ENCODE measurements at regions not wholly inside any gene's neighbourhood (a gene's known extent, or its start where the extent isn't known, plus 50 kb on each side); places are given as distances from the start of the nearest gene placed in this dataset.
A peak's percentile ranks its signal among the peaks of the same experiment; 100 is the strongest.
"Not testable (repeated sequence)": the region's sequence is repeated elsewhere in the genome, so short reads cannot be mapped to it uniquely, and the experiment has no call there.

GRCh38 chr5:42949348-42950115 is 90.6 kb downstream of the ANXA2R start:
- no peak for DNase-seq

- DNase-seq = no peak
Measured at GRCh38 chr5:42948961-42949347, 91.2 kb downstream of the ANXA2R start.

GRCh38 chr5:42944989-42945388 is 95.1 kb downstream of the ANXA2R start:
- no peak for DNase-seq

GRCh38 chr5:42943931-42944631 is 96.0 kb downstream of the ANXA2R start:
- no peak for DNase-seq

GRCh38 chr5:42940853-42941252 is 99.3 kb downstream of the ANXA2R start:
- DNase-seq = no peak

- not testable (repeated sequence) for DNase-seq
Measured at GRCh38 chr5:42932011-42932410, 108.1 kb downstream of the ANXA2R start.

GRCh38 chr5:42931451-42931850 is 108.7 kb downstream of the ANXA2R start:
- DNase-seq = not testable (repeated sequence)

- no peak for DNase-seq
Measured at GRCh38 chr5:42930934-42931333, 109.2 kb downstream of the ANXA2R start.

- DNase-seq = no peak
Measured at GRCh38 chr5:42929871-42930270, 110.2 kb downstream of the ANXA2R start.

GRCh38 chr5:42927730-42928129 is 112.4 kb downstream of the ANXA2R start:
- DNase-seq = no peak

- DNase-seq = no peak
Measured at GRCh38 chr5:42924686-42925085, 113.0 kb upstream of the SELENOP start.

GRCh38 chr5:42924226-42924625 is 112.5 kb upstream of the SELENOP start:
- no peak for DNase-seq

- no peak for DNase-seq
Measured at GRCh38 chr5:42923710-42924109, 112.0 kb upstream of the SELENOP start.

GRCh38 chr5:42919600-42919999 is 107.9 kb upstream of the SELENOP start:
- DNase-seq = no peak

- DNase-seq = no peak
Measured at GRCh38 chr5:42915306-42915866, 103.7 kb upstream of the SELENOP start.

- DNase-seq = no peak
Measured at GRCh38 chr5:42912184-42912798, 100.6 kb upstream of the SELENOP start.

GRCh38 chr5:42908509-42909488 is 97.1 kb upstream of the SELENOP start:
- DNase-seq = peak; percentile 91

- DNase-seq = no peak
Measured at GRCh38 chr5:42908086-42908485, 96.4 kb upstream of the SELENOP start.

GRCh38 chr5:42905827-42906226 is 94.1 kb upstream of the SELENOP start:
- no peak for DNase-seq

GRCh38 chr5:42900734-42901133 is 89.0 kb upstream of the SELENOP start:
- no peak for DNase-seq

GRCh38 chr5:42898760-42899159 is 87.1 kb upstream of the SELENOP start:
- no peak for DNase-seq

GRCh38 chr5:42896523-42896922 is 84.8 kb upstream of the SELENOP start:
- no peak for DNase-seq
